T1000 (cell line): ENCODE measurements at regions not wholly inside any gene's neighbourhood (a gene's known extent, or its start where the extent isn't known, plus 50 kb on each side); places are given as distances from the start of the nearest gene placed in this dataset.

Experiments
- DNase-seq: peaks from one replicate; lab custom pipeline; 2025; ENCODE audit warnings: mixed read lengths; lab: John Stamatoyannopoulos, UW

GRCh38 chr2:39514825-39515224, 77.7 kb upstream of the MAP4K3 start:
- no peak for DNase-seq

- DNase-seq = no peak
Measured at GRCh38 chr2:39515273-39515896, 78.3 kb upstream of the MAP4K3 start.

GRCh38 chr2:39515897-39516346, 78.8 kb upstream of the MAP4K3 start:
- no peak for DNase-seq

- no peak for DNase-seq
Measured at GRCh38 chr2:39516347-39517101, 79.4 kb upstream of the MAP4K3 start.

GRCh38 chr2:39517102-39517436, 80.0 kb upstream of the MAP4K3 start:
- DNase-seq = no peak

GRCh38 chr2:39517622-39518021, 80.5 kb upstream of the MAP4K3 start:
- DNase-seq = no peak

GRCh38 chr2:39519886-39520285, 82.8 kb upstream of the MAP4K3 start:
- DNase-seq = no peak

- no peak for DNase-seq
Measured at GRCh38 chr2:39521876-39522517, 84.9 kb upstream of the MAP4K3 start.

GRCh38 chr2:39522518-39522877, 85.4 kb upstream of the MAP4K3 start:
- no peak for DNase-seq

GRCh38 chr2:39523308-39524044, 86.4 kb upstream of the MAP4K3 start:
- no peak for DNase-seq

GRCh38 chr2:39524061-39524460, 87.0 kb upstream of the MAP4K3 start:
- no peak for DNase-seq

GRCh38 chr2:39524756-39525635, 87.9 kb upstream of the MAP4K3 start:
- no peak for DNase-seq

- no peak for DNase-seq
Measured at GRCh38 chr2:39525636-39526412, 88.7 kb upstream of the MAP4K3 start.

- DNase-seq = no peak
Measured at GRCh38 chr2:39528701-39529100, 91.6 kb upstream of the MAP4K3 start.

- no peak for DNase-seq
Measured at GRCh38 chr2:39529836-39530235, 92.8 kb upstream of the MAP4K3 start.

GRCh38 chr2:39530411-39530866, 93.4 kb upstream of the MAP4K3 start:
- DNase-seq = no peak

- DNase-seq = no peak
Measured at GRCh38 chr2:39531220-39531777, 94.2 kb upstream of the MAP4K3 start.

- DNase-seq = no peak
Measured at GRCh38 chr2:39532933-39533332, 95.8 kb upstream of the MAP4K3 start.

- no peak for DNase-seq
Measured at GRCh38 chr2:39534095-39534711, 97.1 kb upstream of the MAP4K3 start.

GRCh38 chr2:39535636-39536185, 98.6 kb upstream of the MAP4K3 start:
- DNase-seq = no peak
